SK-N-SH (cell line): ENCODE measurements at regions not wholly inside any gene's neighbourhood (a gene's known extent, or its start where the extent isn't known, plus 50 kb on each side); places are given as distances from the start of the nearest gene placed in this dataset.

Experiments
- EP300 ChIP-seq, 2 experiments: IDR thresholded peaks; 2 replicates each; pipeline versions ENCODE4 v1.4.0 to v1.6.1; 2012; ENCODE audit warnings: borderline replicate concordance in 1 of 2, low read depth in 1 of 2, low read length in 1 of 2
- NFIC ChIP-seq: IDR thresholded peaks from 2 replicates; pipeline ENCODE4 v1.4.0; 2012; ENCODE audit warnings: borderline replicate concordance
- RCOR1 ChIP-seq: fragments of 150-350 bp; IDR thresholded peaks from 2 replicates; pipeline ENCODE4 v1.6.1; 2017; ENCODE audit warnings: antibody characterized with exemption, low read length
- RXRA ChIP-seq: IDR thresholded peaks from 2 replicates; pipeline ENCODE4 v1.4.0; 2012; ENCODE audit warnings: low read depth, mild to moderate bottlenecking, borderline replicate concordance
- TAF1 ChIP-seq: IDR thresholded peaks from 2 replicates; pipeline ENCODE4 v1.6.1; 2012; ENCODE audit warnings: low read depth, mild to moderate bottlenecking, low read length, moderate library complexity, borderline replicate concordance
- TF ChIP-seq, protein P1 (sequence below): IDR thresholded peaks from 2 replicates; pipeline ENCODE4 v1.6.1; 2012; ENCODE audit warnings: mild to moderate bottlenecking, low read depth, low read length, moderate library complexity
- TF ChIP-seq, protein P2 (sequence below): fragments of 200-600 bp; sonication (generic); IDR thresholded peaks from 2 replicates; pipeline ENCODE4 v1.6.1; 2017; ENCODE audit warnings: antibody characterized with exemption, mild to moderate bottlenecking, moderate library complexity

DNA sequence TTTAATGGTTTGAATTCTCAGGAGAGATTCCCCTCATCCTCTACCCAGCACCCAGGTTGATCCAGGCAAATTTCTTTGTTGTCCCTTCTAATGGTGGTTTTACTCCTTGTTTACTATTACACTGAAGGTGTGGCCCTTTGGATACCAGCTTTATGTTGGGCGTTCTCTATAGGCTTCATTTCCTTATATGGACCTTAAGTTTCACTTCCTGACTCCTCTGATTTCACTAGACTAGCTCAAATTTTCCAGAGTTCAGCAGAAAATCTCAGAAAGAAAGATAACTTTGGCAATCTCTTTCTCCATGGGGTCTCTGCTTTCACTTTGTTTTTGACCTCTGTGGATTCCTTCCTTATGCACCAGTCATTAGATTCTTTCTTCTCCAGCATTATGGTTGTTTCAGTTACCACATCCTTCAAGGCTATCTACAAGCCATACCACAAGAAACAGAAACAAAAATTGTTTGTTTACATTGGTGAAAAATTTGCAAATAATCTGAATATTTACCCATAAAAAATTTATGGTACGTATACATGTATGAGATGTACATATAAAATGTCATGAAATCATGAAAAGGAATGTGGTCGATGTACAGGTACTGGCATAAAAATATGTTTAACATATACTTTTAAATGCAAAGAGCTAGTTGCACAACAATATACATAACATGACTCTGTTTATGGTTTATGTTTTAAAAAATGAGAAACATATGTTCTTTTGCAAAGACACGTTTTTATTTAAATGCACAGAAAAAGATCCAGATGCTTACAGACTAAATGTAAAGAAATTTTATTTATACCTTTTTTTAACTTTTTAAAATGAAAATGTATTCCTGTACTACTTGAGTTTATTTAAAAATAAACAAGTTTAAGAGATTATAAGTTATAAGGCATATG lies 212.6 kb downstream of the LACC1 start:
- TF ChIP-seq, protein P1, sequence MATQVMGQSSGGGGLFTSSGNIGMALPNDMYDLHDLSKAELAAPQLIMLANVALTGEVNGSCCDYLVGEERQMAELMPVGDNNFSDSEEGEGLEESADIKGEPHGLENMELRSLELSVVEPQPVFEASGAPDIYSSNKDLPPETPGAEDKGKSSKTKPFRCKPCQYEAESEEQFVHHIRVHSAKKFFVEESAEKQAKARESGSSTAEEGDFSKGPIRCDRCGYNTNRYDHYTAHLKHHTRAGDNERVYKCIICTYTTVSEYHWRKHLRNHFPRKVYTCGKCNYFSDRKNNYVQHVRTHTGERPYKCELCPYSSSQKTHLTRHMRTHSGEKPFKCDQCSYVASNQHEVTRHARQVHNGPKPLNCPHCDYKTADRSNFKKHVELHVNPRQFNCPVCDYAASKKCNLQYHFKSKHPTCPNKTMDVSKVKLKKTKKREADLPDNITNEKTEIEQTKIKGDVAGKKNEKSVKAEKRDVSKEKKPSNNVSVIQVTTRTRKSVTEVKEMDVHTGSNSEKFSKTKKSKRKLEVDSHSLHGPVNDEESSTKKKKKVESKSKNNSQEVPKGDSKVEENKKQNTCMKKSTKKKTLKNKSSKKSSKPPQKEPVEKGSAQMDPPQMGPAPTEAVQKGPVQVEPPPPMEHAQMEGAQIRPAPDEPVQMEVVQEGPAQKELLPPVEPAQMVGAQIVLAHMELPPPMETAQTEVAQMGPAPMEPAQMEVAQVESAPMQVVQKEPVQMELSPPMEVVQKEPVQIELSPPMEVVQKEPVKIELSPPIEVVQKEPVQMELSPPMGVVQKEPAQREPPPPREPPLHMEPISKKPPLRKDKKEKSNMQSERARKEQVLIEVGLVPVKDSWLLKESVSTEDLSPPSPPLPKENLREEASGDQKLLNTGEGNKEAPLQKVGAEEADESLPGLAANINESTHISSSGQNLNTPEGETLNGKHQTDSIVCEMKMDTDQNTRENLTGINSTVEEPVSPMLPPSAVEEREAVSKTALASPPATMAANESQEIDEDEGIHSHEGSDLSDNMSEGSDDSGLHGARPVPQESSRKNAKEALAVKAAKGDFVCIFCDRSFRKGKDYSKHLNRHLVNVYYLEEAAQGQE: no peak
- TF ChIP-seq, protein P2, sequence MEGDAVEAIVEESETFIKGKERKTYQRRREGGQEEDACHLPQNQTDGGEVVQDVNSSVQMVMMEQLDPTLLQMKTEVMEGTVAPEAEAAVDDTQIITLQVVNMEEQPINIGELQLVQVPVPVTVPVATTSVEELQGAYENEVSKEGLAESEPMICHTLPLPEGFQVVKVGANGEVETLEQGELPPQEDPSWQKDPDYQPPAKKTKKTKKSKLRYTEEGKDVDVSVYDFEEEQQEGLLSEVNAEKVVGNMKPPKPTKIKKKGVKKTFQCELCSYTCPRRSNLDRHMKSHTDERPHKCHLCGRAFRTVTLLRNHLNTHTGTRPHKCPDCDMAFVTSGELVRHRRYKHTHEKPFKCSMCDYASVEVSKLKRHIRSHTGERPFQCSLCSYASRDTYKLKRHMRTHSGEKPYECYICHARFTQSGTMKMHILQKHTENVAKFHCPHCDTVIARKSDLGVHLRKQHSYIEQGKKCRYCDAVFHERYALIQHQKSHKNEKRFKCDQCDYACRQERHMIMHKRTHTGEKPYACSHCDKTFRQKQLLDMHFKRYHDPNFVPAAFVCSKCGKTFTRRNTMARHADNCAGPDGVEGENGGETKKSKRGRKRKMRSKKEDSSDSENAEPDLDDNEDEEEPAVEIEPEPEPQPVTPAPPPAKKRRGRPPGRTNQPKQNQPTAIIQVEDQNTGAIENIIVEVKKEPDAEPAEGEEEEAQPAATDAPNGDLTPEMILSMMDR: no peak
- TF ChIP-seq TAF1: no peak
- TF ChIP-seq RXRA: no peak
- TF ChIP-seq EP300 (IDR thresholded peaks at IDR 0.05; ENCODE audit: borderline replicate concordance in 1 of 2, low read depth in 1 of 2, low read length in 1 of 2): no peak
- no peak for TF ChIP-seq NFIC
- no peak for TF ChIP-seq RCOR1
